GM12878 (cell line): ENCODE measurements at regions not wholly inside any gene's neighbourhood (a gene's known extent, or its start where the extent isn't known, plus 50 kb on each side); places are given as distances from the start of the nearest gene placed in this dataset.

ENCODE experiments used
- ATAC-seq: fragments of 200-7000 bp; cut with Tn5 transposase; 3 replicates; pipeline ENCODE4 v1.9.1; 2020; ENCODE audit warnings: mild to moderate bottlenecking, moderate library complexity
- BruUV-seq: library from RNA; stranded (reverse); fragments of 400-500 nt; replicated peaks from 2 replicates; lab custom pipeline; 2021; lab: Mats Ljungman, UMichigan
- CTCF ChIA-PET: fragments of 300-600 bp; sonication (Branson Sonifier 250); formaldehyde crosslinking; extraction: SDS; loops from one replicate; lab custom pipeline; 2021; ENCODE audit warnings: inconsistent platforms; lab: Yijun Ruan, JAX
- POLR2A ChIA-PET: fragments of 350-600 bp; formaldehyde crosslinking; extraction: SDS; loops from one replicate; lab custom pipeline; 2021; ENCODE audit warnings: inconsistent platforms; lab: Charles Lee
- RAD21 ChIA-PET: fragments of 300-600 bp; sonication (Branson Sonifier 250); formaldehyde crosslinking; loops from one replicate; lab custom pipeline; 2023; ENCODE audit warnings: antibody characterized with exemption; ENCODE audit not compliant: unreplicated experiment; lab: Charles Lee
- SMC1A ChIA-PET: fragments of 300-600 bp; sonication (Branson Sonifier 250); formaldehyde crosslinking; loops from one replicate; lab custom pipeline; 2023; ENCODE audit not compliant: unreplicated experiment, uncharacterized antibody; lab: Charles Lee
- DNase-seq: peaks from one replicate; pipeline ENCODE4 v3.0.0-alpha.2; 2011; ENCODE audit warnings: low read depth, low spot score
- FAIRE-seq: peaks from 3 replicates; lab custom pipeline; 2011; peaks lifted over from hg19 to GRCh38; lab: Jason Lieb, UNC
- H2AFZ ChIP-seq: 2 replicates; pipeline ENCODE4 v1.6.0; 2011; ENCODE audit warnings: low read depth, low read length, control low read depth; ENCODE audit not compliant: control insufficient read depth
- H3K27ac ChIP-seq: 2 replicates; pipeline ENCODE4 v1.5.1; 2011; ENCODE audit warnings: control low read depth; ENCODE audit not compliant: control insufficient read depth, insufficient read depth
- H3K27me3 ChIP-seq, 2 experiments: replicated peaks in 1 of 2; 2 replicates each; pipeline versions ENCODE4 v1.6.0 to v1.6.1; 2011; ENCODE audit warnings: low read length in 1 of 2; ENCODE audit not compliant: control insufficient read depth in 2 of 2, insufficient read depth in 2 of 2
- H3K36me3 ChIP-seq, 2 experiments: 2 replicates each; pipeline ENCODE4 v1.5.1; 2011; ENCODE audit warnings: low read length in 1 of 2; ENCODE audit not compliant: control insufficient read depth in 2 of 2, insufficient read depth in 2 of 2
- H3K4me1 ChIP-seq: 2 replicates; pipeline ENCODE4 v1.6.1; 2011; ENCODE audit warnings: mild to moderate bottlenecking, low read length, moderate library complexity, mixed read lengths; ENCODE audit not compliant: control insufficient read depth, insufficient read depth
- H3K4me2 ChIP-seq: 2 replicates; pipeline ENCODE4 v1.6.0; 2011; ENCODE audit warnings: control low read depth; ENCODE audit not compliant: control insufficient read depth, insufficient read depth
- H3K4me3 ChIP-seq: fragments of 200-600 bp; sonication (generic); 2 replicates; pipeline ENCODE4 v1.5.1; 2016
- H3K79me2 ChIP-seq: 2 replicates; pipeline ENCODE4 v1.6.0; 2011; ENCODE audit warnings: low read length; ENCODE audit not compliant: control insufficient read depth, insufficient read depth
- H3K9ac ChIP-seq: 2 replicates; pipeline ENCODE4 v1.8.0; 2011; ENCODE audit warnings: low read length, control low read depth, mixed read lengths; ENCODE audit not compliant: control insufficient read depth, insufficient read depth
- H3K9me3 ChIP-seq: replicated peaks from 3 replicates; pipeline ENCODE4 v1.5.1; 2011; ENCODE audit warnings: mild to moderate bottlenecking, low read length; ENCODE audit not compliant: control insufficient read depth, insufficient read depth
- H4K20me1 ChIP-seq: 2 replicates; pipeline ENCODE4 v1.6.0; 2011; ENCODE audit not compliant: control insufficient read depth, insufficient read depth
- BCL3 ChIP-seq: IDR thresholded peaks from 2 replicates; pipeline ENCODE4 v1.6.1; 2011; ENCODE audit warnings: borderline replicate concordance, low read depth, mild to moderate bottlenecking, moderate library complexity, low read length; ENCODE audit not compliant: insufficient read depth, poor library complexity, severe bottlenecking
- BHLHE40 ChIP-seq, 2 experiments: fragments of 450-650 bp in 1 of 2; IDR thresholded peaks; 2 replicates each; pipeline ENCODE4 v1.6.1; 2011 to 2017; ENCODE audit warnings: low read depth in 2 of 2, borderline replicate concordance in 1 of 2, improper control_type of control experiment in 1 of 2, low read length in 1 of 2, mild to moderate bottlenecking in 1 of 2
- EZH2 ChIP-seq: IDR thresholded peaks from 2 replicates; pipeline ENCODE4 v1.6.1; 2012; ENCODE audit warnings: low read depth, mild to moderate bottlenecking, control low read depth, inconsistent platforms, low read length, borderline replicate concordance; ENCODE audit not compliant: control insufficient read depth
- GABPA ChIP-seq: IDR thresholded peaks from 2 replicates; pipeline ENCODE4 v1.6.1; 2014; ENCODE audit warnings: antibody characterized with exemption, low read depth, mild to moderate bottlenecking, inconsistent platforms
- GATAD2B ChIP-seq: fragments of 450-650 bp; conservative IDR thresholded peaks from 2 replicates; pipeline ENCODE4 v1.6.1; 2017; ENCODE audit warnings: low read depth, mild to moderate bottlenecking, moderate library complexity
- KLF5 ChIP-seq: fragments of 450-650 bp; IDR thresholded peaks from 2 replicates; pipeline ENCODE4 v1.6.1; 2014; ENCODE audit warnings: mild to moderate bottlenecking; ENCODE audit not compliant: partially characterized antibody
- NR2C1 ChIP-seq: fragments of 450-650 bp; IDR thresholded peaks from 2 replicates; pipeline ENCODE4 v1.6.1; 2017; ENCODE audit warnings: antibody characterized with exemption, mild to moderate bottlenecking, moderate library complexity
- POLR2A ChIP-seq: IDR thresholded peaks from 2 replicates; pipeline ENCODE4 v1.6.1; 2011; ENCODE audit warnings: low read depth, mild to moderate bottlenecking, low read length
- SIX5 ChIP-seq: IDR thresholded peaks from 2 replicates; pipeline ENCODE4 v1.6.1; 2011; ENCODE audit warnings: mild to moderate bottlenecking, low read depth, low read length, moderate library complexity; ENCODE audit not compliant: severe bottlenecking
- SP1 ChIP-seq: IDR thresholded peaks from one replicate; pipeline ENCODE4 v1.6.1; 2011; ENCODE audit warnings: low read depth, low read length
- SPI1 ChIP-seq: IDR thresholded peaks from 2 replicates; pipeline ENCODE4 v1.6.1; 2011; ENCODE audit warnings: low read depth, mild to moderate bottlenecking, low read length, moderate library complexity, borderline replicate concordance; ENCODE audit not compliant: insufficient read depth
- ZNF217 ChIP-seq: fragments of 450-650 bp; IDR thresholded peaks from 2 replicates; pipeline ENCODE4 v1.6.1; 2017; ENCODE audit warnings: antibody characterized with exemption, mild to moderate bottlenecking
- ZNF622 ChIP-seq: fragments of 450-650 bp; IDR thresholded peaks from 2 replicates; pipeline ENCODE4 v1.6.1; 2017; ENCODE audit warnings: mild to moderate bottlenecking, inconsistent platforms
- ZZZ3 ChIP-seq: IDR thresholded peaks from 2 replicates; pipeline ENCODE4 v1.6.1; 2011; ENCODE audit warnings: low read depth; ENCODE audit not compliant: control insufficient read depth, insufficient read length
- WGBS: methylation state at CpG from one replicate; pipeline ENCODE4 v1.1.6; 2016; ENCODE audit warnings: low lambda C conversion rate; ENCODE audit not compliant: insufficient replicate concordance, insufficient coverage; ENCODE audit errors: missing lambda C conversion rate; 5-methylcytosine and 5-hydroxymethylcytosine counted together
- in situ Hi-C: fragments of 300-500 bp; cut with MboI; formaldehyde crosslinking; loops from 9 replicates; pipeline ENCODE4 v1.14.3; 2018; ENCODE audit warnings: mixed read lengths
- intact Hi-C: fragments of 100-400 bp; cut with micrococcal nuclease; formaldehyde crosslinking; loops from one replicate; pipeline ENCODE4 v1.14.2; 2022; ENCODE audit not compliant: unreplicated experiment
- TF ChIP-seq, protein P1 (sequence below): fragments of 450-650 bp; IDR thresholded peaks from 2 replicates; pipeline ENCODE4 v1.6.1; 2017; ENCODE audit warnings: borderline replicate concordance

DNA sequence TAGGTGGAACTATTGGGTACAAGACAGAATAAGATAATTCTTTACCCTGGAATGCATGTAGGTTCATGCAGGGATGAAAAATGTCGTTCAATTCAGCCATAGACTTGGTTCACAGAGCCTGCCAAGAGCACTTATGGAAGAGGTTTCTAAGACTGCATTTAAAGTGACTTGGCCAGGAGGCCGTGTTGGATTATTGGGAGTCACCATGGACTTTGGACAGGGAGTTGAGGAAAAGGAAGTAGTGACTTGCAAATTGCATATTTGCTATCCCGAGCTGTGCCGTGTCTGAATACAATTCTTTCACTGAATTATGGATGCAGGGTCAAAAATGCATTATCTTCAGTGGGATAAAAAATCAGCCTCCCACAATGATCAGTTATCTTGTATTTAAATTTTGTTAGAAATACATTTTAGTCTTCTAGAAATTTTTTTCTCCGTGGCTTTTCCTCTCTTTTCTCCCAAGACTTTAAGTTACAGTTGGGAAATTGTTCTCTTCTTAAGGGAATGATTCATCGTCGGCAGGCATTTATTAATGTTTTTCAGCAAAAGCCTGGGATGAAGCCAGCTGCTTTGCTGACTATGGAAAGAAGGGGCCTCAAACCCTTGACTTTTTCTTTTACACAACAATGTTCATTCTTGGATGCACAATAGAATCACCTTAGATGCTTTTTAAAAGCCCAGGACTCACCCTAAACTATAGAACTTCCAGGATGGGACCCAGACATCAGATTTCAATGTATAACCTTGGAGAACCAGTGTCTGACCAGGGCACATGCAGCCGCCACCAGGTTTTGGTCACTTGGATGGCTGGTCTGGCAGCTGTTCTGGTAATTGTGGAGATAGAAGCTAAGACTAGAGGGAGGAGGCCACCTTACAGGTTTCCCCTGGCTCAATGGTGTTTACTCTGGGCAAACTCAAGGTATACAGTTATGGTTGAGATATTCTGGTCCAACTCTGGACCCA is 70.8 kb downstream of the FAT3 start (continued):
- no peak for TF ChIP-seq BCL3
- no peak for TF ChIP-seq BHLHE40 (IDR thresholded peaks at IDR 0.05; ENCODE audit: borderline replicate concordance in 1 of 2, low read depth in 2 of 2, low read length in 1 of 2)
- no peak for TF ChIP-seq ZNF217
- TF ChIP-seq EZH2 = no peak
- no peak for TF ChIP-seq POLR2A
- TF ChIP-seq, protein P1, sequence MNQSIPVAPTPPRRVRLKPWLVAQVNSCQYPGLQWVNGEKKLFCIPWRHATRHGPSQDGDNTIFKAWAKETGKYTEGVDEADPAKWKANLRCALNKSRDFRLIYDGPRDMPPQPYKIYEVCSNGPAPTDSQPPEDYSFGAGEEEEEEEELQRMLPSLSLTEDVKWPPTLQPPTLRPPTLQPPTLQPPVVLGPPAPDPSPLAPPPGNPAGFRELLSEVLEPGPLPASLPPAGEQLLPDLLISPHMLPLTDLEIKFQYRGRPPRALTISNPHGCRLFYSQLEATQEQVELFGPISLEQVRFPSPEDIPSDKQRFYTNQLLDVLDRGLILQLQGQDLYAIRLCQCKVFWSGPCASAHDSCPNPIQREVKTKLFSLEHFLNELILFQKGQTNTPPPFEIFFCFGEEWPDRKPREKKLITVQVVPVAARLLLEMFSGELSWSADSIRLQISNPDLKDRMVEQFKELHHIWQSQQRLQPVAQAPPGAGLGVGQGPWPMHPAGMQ = no peak

GRCh38 chr11:92296138-92296515 is 71.5 kb downstream of the FAT3 start:
- intact Hi-C loops = no loop called here
- Histone ChIP-seq H3K79me2 (no peaks in the 10 kb centered on the region), H2AFZ (no peak overlapping the region), H3K4me1 (no peaks in the 10 kb centered on the region), H3K27ac (no peak overlapping the region), H3K4me3 (no peak overlapping the region), H3K27me3 (no peaks in the 10 kb centered on the region), H3K9me3 (no peaks in the 10 kb centered on the region), H4K20me1 (no peaks in the 10 kb centered on the region), H3K36me3 (no peaks in the 10 kb centered on the region), H3K4me2 (no peak overlapping the region), H3K9ac (no peak overlapping the region)
- FAIRE-seq (no peak), DNase-seq (no peak), ATAC-seq (no peak)
- in situ Hi-C loops = no loop called here
- RAD21 ChIA-PET = no interaction called here
- SMC1A ChIA-PET = no interaction called here
- POLR2A ChIA-PET = no interaction called here
- TF ChIP-seq NR2C1 (no peak), GABPA (no peak), ZZZ3 (no peak), KLF5 (no peak), ZNF622 (no peak), SIX5 (no peak), GATAD2B (no peak), SPI1 (no peak), SP1 (no peak)
- CTCF ChIA-PET = no interaction called here
- no TSS peak for BruUV-seq
- WGBS = 2% methylated on average over 3 of the region's 3 CpGs
